ENCODE measurements at regions not wholly inside any gene's neighbourhood (a gene's known extent, or its start where the extent isn't known, plus 50 kb on each side); places are given as distances from the start of the nearest gene placed in this dataset.

GRCh38 chr4:168019921-168020320 lies 72.4 kb upstream of the ANXA10 start:
- peak overlapping the region; percentile 30 for H3K27ac ChIP-seq
- DNase-seq (ENCODE audit: low read depth, low spot score) = no peak

- no peak overlapping the region for H3K27ac ChIP-seq
- DNase-seq (ENCODE audit: low read depth, low spot score) = peak; percentile 29
These were observed 70.7 kb upstream of the ANXA10 start for GRCh38 chr4:168021666-168022065.

GRCh38 chr4:168028568-168028967 lies 63.8 kb upstream of the ANXA10 start:
- no peak for DNase-seq (ENCODE audit: low read depth, low spot score)

GRCh38 chr4:168028970-168029597 lies 63.3 kb upstream of the ANXA10 start:
- no peak for DNase-seq (ENCODE audit: low read depth, low spot score)

More at GRCh38 chr4:168028568-168028967, 63.8 kb upstream of the ANXA10 start:
- no peak overlapping the region for H3K27ac ChIP-seq

DNA sequence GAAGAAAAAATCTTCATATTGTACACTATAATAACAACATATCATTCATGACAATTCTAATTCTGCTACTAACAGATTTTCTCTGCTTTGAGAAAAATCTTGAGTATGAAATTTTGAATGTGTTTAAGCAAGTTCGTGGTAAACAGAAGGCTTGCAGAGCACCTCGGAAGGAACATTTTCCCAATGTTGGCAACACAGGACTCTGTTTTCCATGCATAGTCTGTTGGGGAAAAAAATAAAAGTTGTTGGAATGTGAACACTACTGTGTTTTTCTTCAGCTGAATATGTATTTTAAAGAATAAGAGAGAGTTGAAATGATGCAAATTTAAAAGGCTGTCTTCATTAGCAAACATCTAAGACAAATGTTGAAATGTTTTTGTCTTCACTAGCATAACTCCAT lies 54.7 kb upstream of the ANXA10 start:
- DNase-seq (ENCODE audit: low read depth, low spot score) = no peak
- H3K27ac ChIP-seq = no peak overlapping the region

More at GRCh38 chr4:168028970-168029597, 63.3 kb upstream of the ANXA10 start:
- no peak overlapping the region for H3K27ac ChIP-seq

DNA sequence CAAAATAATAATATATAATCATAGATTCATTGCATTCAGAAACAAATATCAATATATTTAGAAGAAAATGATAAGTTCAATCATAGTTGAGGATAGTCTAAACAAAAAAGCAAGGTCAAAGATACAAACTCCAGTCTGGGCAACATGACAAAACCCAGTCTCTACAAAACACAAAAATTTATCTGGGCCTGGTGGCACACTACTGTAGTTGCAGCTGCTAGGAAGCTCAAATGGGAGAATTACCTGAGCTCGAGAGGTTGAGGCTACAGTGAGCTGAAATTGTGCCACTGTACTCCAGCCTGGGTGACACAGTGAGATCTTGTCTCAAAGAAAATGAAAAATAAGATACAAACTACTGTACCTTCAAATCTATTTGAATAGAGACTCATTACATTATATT lies 52.7 kb upstream of the ANXA10 start:
- no peak overlapping the region for H3K27ac ChIP-seq
- DNase-seq (ENCODE audit: low read depth, low spot score) = no peak
